ENCODE measurements at regions not wholly inside any gene's neighbourhood (a gene's known extent, or its start where the extent isn't known, plus 50 kb on each side); places are given as distances from the start of the nearest gene placed in this dataset.

- H3K27me3 Mint-ChIP-seq (ENCODE audit: insufficient read depth): no peaks in the 10 kb centered on the region
Measured at GRCh38 chr18:5756823-5757222, 138.5 kb downstream of the TMEM200C start.

GRCh38 chr18:5747678-5748077 lies 147.6 kb downstream of the TMEM200C start:
- Mint-ChIP-seq H3K27ac (no peak overlapping the region), H3K9me3 (no peaks in the 10 kb centered on the region), H3K4me1 (peaks cover 21% of the 10 kb centered on the region), H3K27me3 (ENCODE audit: insufficient read depth) (no peaks in the 10 kb centered on the region), H3K36me3 (ENCODE audit: low read depth) (no peaks in the 10 kb centered on the region), H3K4me3 (no peak overlapping the region)
- 86 to 89% methylated on average over 1 of the region's 1 CpG for WGBS, 2 experiments (ENCODE audit: insufficient coverage in 1 of 2, insufficient read length in 1 of 2)
- Histone ChIP-seq H3K9me3 (ENCODE audit: control insufficient read depth, low read length) (no peaks in the 10 kb centered on the region), H3K27ac (ENCODE audit: low read depth, low read length) (no peak overlapping the region), H3K27me3 (ENCODE audit: control insufficient read depth, insufficient read depth, low read length, poor library complexity, severe bottlenecking) (no peaks in the 10 kb centered on the region), H3K9ac (ENCODE audit: extremely low read depth, low read length, poor library complexity, severe bottlenecking) (no peak overlapping the region), H3K36me3 (ENCODE audit: control insufficient read depth, insufficient read depth, low read length) (no peaks in the 10 kb centered on the region), H3K4me1 (ENCODE audit: control insufficient read depth, insufficient read depth, low read length) (no peaks in the 10 kb centered on the region), H3K4me3 (ENCODE audit: low read length) (no peak overlapping the region)
- TF ChIP-seq CTCF (conservative IDR thresholded peaks at IDR 0.05): no peak
- DNase-seq: no peak

More at GRCh38 chr18:5756823-5757222, 138.5 kb downstream of the TMEM200C start:
- H3K9ac ChIP-seq (ENCODE audit: extremely low read depth, low read length, poor library complexity, severe bottlenecking): no peak overlapping the region
- TF ChIP-seq CTCF (conservative IDR thresholded peaks at IDR 0.05): no peak
- H3K27me3 ChIP-seq (ENCODE audit: control insufficient read depth, insufficient read depth, low read length, poor library complexity, severe bottlenecking): no peaks in the 10 kb centered on the region
- no peak overlapping the region for H3K27ac Mint-ChIP-seq
- no peak overlapping the region for H3K4me3 Mint-ChIP-seq
- no peaks in the 10 kb centered on the region for H3K4me1 ChIP-seq (ENCODE audit: control insufficient read depth, insufficient read depth, low read length)
- DNase-seq: no peak
- H3K9me3 Mint-ChIP-seq: no peaks in the 10 kb centered on the region
- H3K27ac ChIP-seq (ENCODE audit: low read depth, low read length): no peak overlapping the region
- peaks cover 22% of the 10 kb centered on the region for H3K4me1 Mint-ChIP-seq
- 82 to 85% methylated on average over 6 of the region's 6 CpGs for WGBS, 2 experiments (ENCODE audit: insufficient coverage in 1 of 2, insufficient read length in 1 of 2)
- no peaks in the 10 kb centered on the region for H3K9me3 ChIP-seq (ENCODE audit: control insufficient read depth, low read length)
- no peaks in the 10 kb centered on the region for H3K36me3 Mint-ChIP-seq (ENCODE audit: low read depth)
- no peak overlapping the region for H3K4me3 ChIP-seq (ENCODE audit: low read length)
- H3K36me3 ChIP-seq (ENCODE audit: control insufficient read depth, insufficient read depth, low read length): no peaks in the 10 kb centered on the region

- Histone ChIP-seq H3K9me3 (ENCODE audit: control insufficient read depth, low read length) (no peaks in the 10 kb centered on the region), H3K27me3 (ENCODE audit: control insufficient read depth, insufficient read depth, low read length, poor library complexity, severe bottlenecking) (no peaks in the 10 kb centered on the region), H3K27ac (ENCODE audit: low read depth, low read length) (no peak overlapping the region), H3K36me3 (ENCODE audit: control insufficient read depth, insufficient read depth, low read length) (no peaks in the 10 kb centered on the region), H3K4me1 (ENCODE audit: control insufficient read depth, insufficient read depth, low read length) (no peaks in the 10 kb centered on the region), H3K4me3 (ENCODE audit: low read length) (no peak overlapping the region), H3K9ac (ENCODE audit: extremely low read depth, low read length, poor library complexity, severe bottlenecking) (no peak overlapping the region)
- H3K9me3 Mint-ChIP-seq: no peaks in the 10 kb centered on the region
- no peaks in the 10 kb centered on the region for H3K27me3 Mint-ChIP-seq (ENCODE audit: insufficient read depth)
- H3K27ac Mint-ChIP-seq: peak overlapping the region; percentile 4
- no peak overlapping the region for H3K4me3 Mint-ChIP-seq
- 48 to 53% methylated on average over 6 of the region's 6 CpGs for WGBS, 2 experiments (ENCODE audit: insufficient coverage in 1 of 2, insufficient read length in 1 of 2)
- peaks cover 21% of the 10 kb centered on the region for H3K4me1 Mint-ChIP-seq
- no peak for DNase-seq
- no peak for TF ChIP-seq CTCF (conservative IDR thresholded peaks at IDR 0.05)
- H3K36me3 Mint-ChIP-seq (ENCODE audit: low read depth): no peaks in the 10 kb centered on the region
Measured at GRCh38 chr18:5746844-5747243, 148.5 kb downstream of the TMEM200C start.
